PC-9 (cell line): ENCODE measurements at regions not wholly inside any gene's neighbourhood (a gene's known extent, or its start where the extent isn't known, plus 50 kb on each side); places are given as distances from the start of the nearest gene placed in this dataset.

ENCODE experiments used
- BruUV-seq: library from RNA; stranded (reverse); fragments of 400-500 nt; replicated peaks from 2 replicates; lab custom pipeline; 2021; lab: Mats Ljungman, UMichigan
- CTCF ChIA-PET: fragments of 300-600 bp; sonication (Branson Sonifier 250); formaldehyde crosslinking; loops from one replicate; lab custom pipeline; 2022; ENCODE audit warnings: antibody characterized with exemption; lab: Charles Lee
- POLR2A ChIA-PET: fragments of 300-600 bp; sonication (Branson Sonifier 250); formaldehyde crosslinking; loops from one replicate; lab custom pipeline; 2022; ENCODE audit warnings: antibody characterized with exemption; ENCODE audit not compliant: unreplicated experiment; lab: Charles Lee
- DNase-seq, 2 experiments: peaks; one replicate each; pipeline versions ENCODE4 v3.0.0 to v3.0.0-alpha.2; 2015 to 2022; ENCODE audit warnings: mixed read lengths in 1 of 2
- H2AFZ ChIP-seq: fragments of 200-600 bp; sonication (generic); 2 replicates; pipeline ENCODE4 v1.8.1; 2017; ENCODE audit warnings: antibody characterized with exemption
- H3F3A ChIP-seq: fragments of 200-600 bp; sonication (generic); 2 replicates; pipeline ENCODE4 v1.8.1; 2017; ENCODE audit warnings: antibody characterized with exemption, mild to moderate bottlenecking, low read depth; ENCODE audit not compliant: insufficient read depth
- H3K27ac ChIP-seq: fragments of 200-600 bp; sonication (generic); 2 replicates; pipeline ENCODE4 v1.6.1; 2016; ENCODE audit warnings: mixed run types
- H3K27me3 ChIP-seq: fragments of 200-600 bp; sonication (generic); 2 replicates; pipeline ENCODE4 v1.6.1; 2016; ENCODE audit warnings: low read depth, mixed run types; ENCODE audit not compliant: insufficient read depth
- H3K36me3 ChIP-seq: fragments of 200-600 bp; sonication (generic); 2 replicates; pipeline ENCODE4 v1.6.1; 2016; ENCODE audit warnings: low read depth, mixed run types
- H3K4me1 ChIP-seq: fragments of 200-600 bp; sonication (generic); replicated peaks from 2 replicates; pipeline ENCODE4 v1.6.1; 2016; ENCODE audit warnings: mixed run types; ENCODE audit not compliant: insufficient read depth
- H3K4me2 ChIP-seq: fragments of 200-600 bp; sonication (generic); 2 replicates; pipeline ENCODE4 v1.6.1; 2017; ENCODE audit warnings: mixed run types
- H3K4me3 ChIP-seq: fragments of 200-600 bp; sonication (generic); 2 replicates; pipeline ENCODE4 v1.6.1; 2016; ENCODE audit warnings: mixed run types
- H3K79me2 ChIP-seq: fragments of 200-600 bp; sonication (generic); 2 replicates; pipeline ENCODE4 v1.6.1; 2017; ENCODE audit warnings: low read depth, mixed run types
- H3K9me2 ChIP-seq: fragments of 200-600 bp; sonication (generic); 2 replicates; pipeline ENCODE4 v1.8.1; 2017; ENCODE audit warnings: mild to moderate bottlenecking; ENCODE audit not compliant: insufficient read depth
- H3K9me3 ChIP-seq: fragments of 200-600 bp; sonication (generic); 2 replicates; pipeline ENCODE4 v1.8.1; 2016; ENCODE audit warnings: low read depth; ENCODE audit not compliant: insufficient read depth
- H4K20me1 ChIP-seq: fragments of 200-600 bp; sonication (generic); 2 replicates; pipeline ENCODE4 v1.8.1; 2017; ENCODE audit not compliant: insufficient read depth
- CTCF ChIP-seq: fragments of 200-600 bp; sonication (generic); conservative IDR thresholded peaks from 2 replicates; pipeline ENCODE4 v1.6.1; 2017; ENCODE audit warnings: mixed run types, antibody characterized with exemption, mild to moderate bottlenecking, moderate library complexity
- EZH2 ChIP-seq: fragments of 200-600 bp; sonication (generic); IDR thresholded peaks from 2 replicates; pipeline ENCODE4 v1.8.0; 2017; ENCODE audit warnings: antibody characterized with exemption, low read depth
- intact Hi-C: fragments of 100-400 bp; cut with micrococcal nuclease; formaldehyde crosslinking; loops from one replicate; pipeline ENCODE4 v1.10.0; 2022; ENCODE audit not compliant: unreplicated experiment

GRCh38 chr5:12270914-12271313 is 366.7 kb upstream of the CTNND2 start:
- Histone ChIP-seq H2AFZ (no peak overlapping the region), H3K27me3 (no peaks in the 10 kb centered on the region), H4K20me1 (no peaks in the 10 kb centered on the region), H3K4me3 (no peak overlapping the region), H3K4me2 (no peak overlapping the region), H3K9me3 (no peaks in the 10 kb centered on the region), H3K79me2 (no peaks in the 10 kb centered on the region), H3K4me1 (no peaks in the 10 kb centered on the region), H3K36me3 (no peaks in the 10 kb centered on the region), H3K27ac (no peak overlapping the region), H3F3A (no peaks in the 10 kb centered on the region; the same call in 1 of the 2 replicates), H3K9me2 (no peaks in the 10 kb centered on the region)
- intact Hi-C loops: no loop called here
- DNase-seq: no peak
- POLR2A ChIA-PET: no interaction called here
- no TSS peak for BruUV-seq
- TF ChIP-seq EZH2: no peak
- no peak for TF ChIP-seq CTCF
- CTCF ChIA-PET: no interaction called here

GRCh38 chr5:12269164-12269563 is 364.9 kb upstream of the CTNND2 start:
- H3K4me2 ChIP-seq: no peak overlapping the region
- H4K20me1 ChIP-seq: no peaks in the 10 kb centered on the region
- no peaks in the 10 kb centered on the region for H3K9me3 ChIP-seq
- no peak overlapping the region for H3K27ac ChIP-seq
- H3K9me2 ChIP-seq: no peaks in the 10 kb centered on the region; the same call in 1 of the 2 replicates
- no peaks in the 10 kb centered on the region for H3F3A ChIP-seq
- no peaks in the 10 kb centered on the region for H3K79me2 ChIP-seq
- H3K4me1 ChIP-seq: no peaks in the 10 kb centered on the region
- H3K27me3 ChIP-seq: no peaks in the 10 kb centered on the region
- H3K4me3 ChIP-seq: no peak overlapping the region
- ChIA-PET CTCF (no interaction called here), POLR2A (no interaction called here)
- H3K36me3 ChIP-seq: no peaks in the 10 kb centered on the region
- H2AFZ ChIP-seq: no peak overlapping the region
- DNase-seq: no peak
- TF ChIP-seq EZH2 (no peak), CTCF (no peak)
- no TSS peak for BruUV-seq
- intact Hi-C loops: no loop called here

- no peak overlapping the region for H3K4me3 ChIP-seq
- no TSS peak for BruUV-seq
- no peak overlapping the region for H2AFZ ChIP-seq
- H3K9me3 ChIP-seq: no peaks in the 10 kb centered on the region
- DNase-seq: no peak
- no peaks in the 10 kb centered on the region for H3K36me3 ChIP-seq
- no peaks in the 10 kb centered on the region for H3K4me1 ChIP-seq
- intact Hi-C loops: no loop called here
- no peaks in the 10 kb centered on the region for H4K20me1 ChIP-seq
- no peak overlapping the region for H3K27ac ChIP-seq
- no peak overlapping the region for H3K4me2 ChIP-seq
- TF ChIP-seq CTCF: no peak
- no peak for TF ChIP-seq EZH2
- H3F3A ChIP-seq: no peaks in the 10 kb centered on the region
- ChIA-PET CTCF (no interaction called here), POLR2A (interaction anchor here (0.6 kb wide), 1 partner anchor 94 kb away, joined by 3 read pairs; no protein-coding TSS in a partner anchor)
- no peaks in the 10 kb centered on the region for H3K27me3 ChIP-seq
- no peaks in the 10 kb centered on the region for H3K79me2 ChIP-seq
- H3K9me2 ChIP-seq: no peaks in the 10 kb centered on the region
Observed at GRCh38 chr5:12258549-12258948, 354.3 kb upstream of the CTNND2 start.
